WTC11 (cell line): ENCODE measurements at regions not wholly inside any gene's neighbourhood (a gene's known extent, or its start where the extent isn't known, plus 50 kb on each side); places are given as distances from the start of the nearest gene placed in this dataset.

Experiments used
- ATAC-seq: fragments of 200-7000 bp; cut with Tn5 transposase; 2 replicates; pipeline ENCODE4 v1.10.0; 2021; ENCODE audit warnings: mild to moderate bottlenecking, moderate library complexity
- CTCF ChIA-PET: fragments of 300-600 bp; sonication (Branson Sonifier 250); formaldehyde crosslinking; loops from one replicate; lab custom pipeline; 2021; ENCODE audit warnings: antibody characterized with exemption; lab: Charles Lee
- POLR2A ChIA-PET: fragments of 350-600 bp; sonication (Branson Sonifier 250); formaldehyde crosslinking; loops from one replicate; lab custom pipeline; 2021; ENCODE audit warnings: antibody characterized with exemption; lab: Charles Lee
- DNase-seq: peaks from one replicate; pipeline ENCODE4 v3.0.0; 2021; ENCODE audit warnings: low spot score
- H3K27ac Mint-ChIP-seq: 2 replicates; pipeline ENCODE4 v1.8.0; 2021; ENCODE audit warnings: mixed read lengths
- H3K27me3 Mint-ChIP-seq: 2 replicates; pipeline ENCODE4 v1.8.0; 2021; ENCODE audit warnings: low read depth, mild to moderate bottlenecking, moderate library complexity, mixed read lengths
- H3K36me3 Mint-ChIP-seq: 2 replicates; pipeline ENCODE4 v1.8.0; 2021; ENCODE audit warnings: mixed read lengths
- H3K4me1 Mint-ChIP-seq: 2 replicates; pipeline ENCODE4 v1.8.0; 2022; ENCODE audit warnings: mixed read lengths
- H3K4me3 Mint-ChIP-seq: 2 replicates; pipeline ENCODE4 v1.8.0; 2021; ENCODE audit warnings: mild to moderate bottlenecking, moderate library complexity, mixed read lengths
- H3K9me3 Mint-ChIP-seq: 2 replicates; pipeline ENCODE4 v1.8.0; 2021; ENCODE audit warnings: mixed read lengths
- ARID4B ChIP-seq: sonication (generic); formaldehyde crosslinking; IDR thresholded peaks from 2 replicates; pipeline ENCODE4 v1.8.0; 2023; ENCODE audit warnings: missing genetic modification reagents, mild to moderate bottlenecking, borderline replicate concordance
- CREM ChIP-seq: sonication (generic); formaldehyde crosslinking; IDR thresholded peaks from 2 replicates; pipeline ENCODE4 v1.8.1; 2022; ENCODE audit warnings: mild to moderate bottlenecking, missing genetic modification reagents, moderate library complexity
- CTCF ChIP-seq: fragments of 200-600 bp; IDR thresholded peaks from 2 replicates; pipeline ENCODE4 v1.8.0; 2022; ENCODE audit warnings: antibody characterized with exemption
- FOXK1 ChIP-seq: sonication (generic); formaldehyde crosslinking; IDR thresholded peaks from 2 replicates; pipeline ENCODE4 v1.8.0; 2022; ENCODE audit warnings: mild to moderate bottlenecking, moderate library complexity, missing genetic modification reagents
- HMGXB4 ChIP-seq: sonication (generic); formaldehyde crosslinking; IDR thresholded peaks from 2 replicates; pipeline ENCODE4 v1.8.1; 2023; ENCODE audit warnings: mild to moderate bottlenecking, moderate library complexity, missing genetic modification reagents
- IRF2 ChIP-seq: sonication (generic); formaldehyde crosslinking; IDR thresholded peaks from 2 replicates; pipeline ENCODE4 v1.8.0; 2022; ENCODE audit warnings: low read depth, missing genetic modification reagents, borderline replicate concordance
- MYBL2 ChIP-seq: sonication (generic); formaldehyde crosslinking; IDR thresholded peaks from 2 replicates; pipeline ENCODE4 v1.8.1; 2023; ENCODE audit warnings: mild to moderate bottlenecking, moderate library complexity, missing genetic modification reagents
- NFE2L1 ChIP-seq: sonication (generic); formaldehyde crosslinking; IDR thresholded peaks from 2 replicates; pipeline ENCODE4 v1.8.1; 2023; ENCODE audit warnings: missing genetic modification reagents
- RORB ChIP-seq: fragments of 250-450 bp; sonication (Bioruptor Pico); IDR thresholded peaks from 2 replicates; pipeline ENCODE4 v1.9.0; 2021; ENCODE audit warnings: mild to moderate bottlenecking
- SMAD3 ChIP-seq: sonication (generic); formaldehyde crosslinking; IDR thresholded peaks from 2 replicates; pipeline ENCODE4 v1.8.0; 2022; ENCODE audit warnings: missing genetic modification reagents, mild to moderate bottlenecking, borderline replicate concordance
- TCF7 ChIP-seq: sonication (generic); formaldehyde crosslinking; IDR thresholded peaks from 2 replicates; pipeline ENCODE4 v1.8.0; 2022; ENCODE audit warnings: mild to moderate bottlenecking, low read depth, missing genetic modification reagents, moderate library complexity
- TEAD1 ChIP-seq: sonication (generic); formaldehyde crosslinking; IDR thresholded peaks from 2 replicates; pipeline ENCODE4 v1.8.0; 2022; ENCODE audit warnings: mild to moderate bottlenecking, missing genetic modification reagents
- TEAD4 ChIP-seq: sonication (generic); formaldehyde crosslinking; IDR thresholded peaks from 2 replicates; pipeline ENCODE4 v1.8.0; 2022; ENCODE audit warnings: mild to moderate bottlenecking, missing genetic modification reagents
- TP53 ChIP-seq: sonication (generic); formaldehyde crosslinking; IDR thresholded peaks from 2 replicates; pipeline ENCODE4 v1.8.1; 2023; ENCODE audit warnings: mild to moderate bottlenecking, missing genetic modification reagents
- USF1 ChIP-seq: sonication (generic); formaldehyde crosslinking; IDR thresholded peaks from 2 replicates; pipeline ENCODE4 v1.8.0; 2022; ENCODE audit warnings: mild to moderate bottlenecking, missing genetic modification reagents
- ZNF232 ChIP-seq: sonication (generic); formaldehyde crosslinking; IDR thresholded peaks from 2 replicates; pipeline ENCODE4 v1.8.0; 2022; ENCODE audit warnings: mild to moderate bottlenecking, missing genetic modification reagents
- ZNF263 ChIP-seq: sonication (generic); formaldehyde crosslinking; IDR thresholded peaks from 2 replicates; pipeline ENCODE4 v1.8.1; 2022; ENCODE audit warnings: low read depth, mild to moderate bottlenecking, moderate library complexity, missing genetic modification reagents
- ZNF416 ChIP-seq: fragments of 250-450 bp; sonication (Bioruptor Pico); IDR thresholded peaks from 2 replicates; pipeline ENCODE4 v1.9.0; 2021; ENCODE audit warnings: mild to moderate bottlenecking, inconsistent platforms
- ZNF425 ChIP-seq: fragments of 250-450 bp; sonication (Bioruptor Pico); conservative IDR thresholded peaks from 2 replicates; pipeline ENCODE4 v1.9.0; 2021; ENCODE audit warnings: mild to moderate bottlenecking
- ZNF512 ChIP-seq: sonication (generic); formaldehyde crosslinking; IDR thresholded peaks from 2 replicates; pipeline ENCODE4 v1.8.1; 2022; ENCODE audit warnings: missing genetic modification reagents, borderline replicate concordance

GRCh38 chr4:180462116-180462515, 1781.1 kb upstream of the TENM3 start (continued):
- no peak for TF ChIP-seq TEAD4 (CRISPR knock-in tag)
- TF ChIP-seq, all 79 proteins: peak for 0

GRCh38 chr4:180465364-180465763, 1777.8 kb upstream of the TENM3 start:
- ATAC-seq, result no peak
- Mint-ChIP-seq H3K9me3 (peaks cover 16% of the 10 kb centered on the region), H3K27ac (no peak overlapping the region), H3K4me3 (no peak overlapping the region), H3K36me3 (peaks cover 14% of the 10 kb centered on the region), H3K4me1 (peaks cover 6% of the 10 kb centered on the region), H3K27me3 (no peaks in the 10 kb centered on the region)
- POLR2A ChIA-PET, result no interaction called here
- TF ChIP-seq TP53 (no peak), ZNF416 (CRISPR knock-in tag) (no peak), HMGXB4 (no peak), MYBL2 (CRISPR knock-in tag) (no peak)
- no peak for DNase-seq
- CTCF ChIA-PET, result no interaction called here

GRCh38 chr4:180483036-180483435, 1760.2 kb upstream of the TENM3 start:
- peaks cover 9% of the 10 kb centered on the region; the same call in 1 of the 2 replicates for H3K9me3 Mint-ChIP-seq
- peaks cover 19% of the 10 kb centered on the region for H3K4me1 Mint-ChIP-seq
- TF ChIP-seq NFE2L1 (CRISPR knock-in tag) (no peak), RORB (no peak), ZNF512 (CRISPR knock-in tag) (no peak), CTCF (no peak), FOXK1 (CRISPR knock-in tag) (no peak)
- H3K27me3 Mint-ChIP-seq, result no peaks in the 10 kb centered on the region
- no peak overlapping the region for H3K4me3 Mint-ChIP-seq
- POLR2A ChIA-PET, result no interaction called here
- H3K27ac Mint-ChIP-seq, result no peak overlapping the region
- ATAC-seq (no peak), DNase-seq (no peak)
- CTCF ChIA-PET, result no interaction called here
- H3K36me3 Mint-ChIP-seq, result peaks cover 4% of the 10 kb centered on the region; the same call in 1 of the 2 replicates

- peaks cover 4% of the 10 kb centered on the region; the same call in 1 of the 2 replicates for H3K36me3 Mint-ChIP-seq
- peaks cover 36% of the 10 kb centered on the region for H3K4me1 Mint-ChIP-seq
- peaks cover 9% of the 10 kb centered on the region; the same call in 1 of the 2 replicates for H3K9me3 Mint-ChIP-seq
- ChIA-PET POLR2A (no interaction called here), CTCF (no interaction called here)
- DNase-seq (no peak), ATAC-seq (no peak)
- no peak overlapping the region for H3K4me3 Mint-ChIP-seq
- H3K27ac Mint-ChIP-seq, result no peak overlapping the region
- no peaks in the 10 kb centered on the region for H3K27me3 Mint-ChIP-seq
- TF ChIP-seq RORB (no peak), ARID4B (CRISPR knock-in tag) (no peak), TEAD1 (CRISPR knock-in tag) (no peak), CREM (CRISPR knock-in tag) (no peak), ZNF232 (CRISPR knock-in tag) (no peak), ZNF263 (no peak), USF1 (no peak), SMAD3 (CRISPR knock-in tag) (no peak), ZNF425 (no peak), IRF2 (CRISPR knock-in tag) (no peak), TCF7 (no peak)
These were observed 1757.8 kb upstream of the TENM3 start for GRCh38 chr4:180485407-180485806.
